Mammary epithelial cell (primary cell): ENCODE measurements at regions not wholly inside any gene's neighbourhood (a gene's known extent, or its start where the extent isn't known, plus 50 kb on each side); places are given as distances from the start of the nearest gene placed in this dataset.

Experiments
- EZH2 ChIP-seq: IDR thresholded peaks from 2 replicates; pipeline ENCODE4 v1.6.1; 2012; ENCODE audit warnings: low read length, inconsistent platforms, borderline replicate concordance
- TF ChIP-seq, protein P1 (sequence below), 2 donors: IDR thresholded peaks in 1 of 2; conservative IDR thresholded peaks in 1 of 2; 2 replicates each; pipeline ENCODE4 v1.5.1; 2011 to 2012; ENCODE audit warnings: inconsistent platforms in 2 of 2, low read length in 2 of 2, mild to moderate bottlenecking in 2 of 2, control low read depth in 1 of 2, low read depth in 1 of 2; ENCODE audit not compliant: insufficient read depth in 1 of 2; ENCODE audit errors: extremely low read depth in 1 of 2

DNA sequence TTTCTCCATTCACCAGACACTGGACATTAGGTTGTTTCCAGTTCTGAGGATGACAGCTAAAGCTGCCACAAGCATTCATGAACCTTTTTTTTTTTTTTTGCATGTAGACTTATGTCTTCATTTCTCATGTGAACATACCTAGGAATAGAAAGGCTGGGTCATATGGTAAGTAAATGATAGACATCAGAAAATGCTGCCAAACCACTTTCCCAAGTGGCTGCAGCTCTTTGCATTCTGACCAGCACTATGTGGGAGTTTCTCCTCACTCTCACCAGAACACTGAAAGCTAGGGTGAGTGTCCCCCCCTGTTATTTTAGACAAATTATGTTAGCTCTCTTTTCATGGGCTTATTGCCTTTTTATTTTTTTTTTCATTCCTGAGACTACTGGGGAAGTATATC is 197.5 kb downstream of the OTOR start:
- TF ChIP-seq, protein P1, sequence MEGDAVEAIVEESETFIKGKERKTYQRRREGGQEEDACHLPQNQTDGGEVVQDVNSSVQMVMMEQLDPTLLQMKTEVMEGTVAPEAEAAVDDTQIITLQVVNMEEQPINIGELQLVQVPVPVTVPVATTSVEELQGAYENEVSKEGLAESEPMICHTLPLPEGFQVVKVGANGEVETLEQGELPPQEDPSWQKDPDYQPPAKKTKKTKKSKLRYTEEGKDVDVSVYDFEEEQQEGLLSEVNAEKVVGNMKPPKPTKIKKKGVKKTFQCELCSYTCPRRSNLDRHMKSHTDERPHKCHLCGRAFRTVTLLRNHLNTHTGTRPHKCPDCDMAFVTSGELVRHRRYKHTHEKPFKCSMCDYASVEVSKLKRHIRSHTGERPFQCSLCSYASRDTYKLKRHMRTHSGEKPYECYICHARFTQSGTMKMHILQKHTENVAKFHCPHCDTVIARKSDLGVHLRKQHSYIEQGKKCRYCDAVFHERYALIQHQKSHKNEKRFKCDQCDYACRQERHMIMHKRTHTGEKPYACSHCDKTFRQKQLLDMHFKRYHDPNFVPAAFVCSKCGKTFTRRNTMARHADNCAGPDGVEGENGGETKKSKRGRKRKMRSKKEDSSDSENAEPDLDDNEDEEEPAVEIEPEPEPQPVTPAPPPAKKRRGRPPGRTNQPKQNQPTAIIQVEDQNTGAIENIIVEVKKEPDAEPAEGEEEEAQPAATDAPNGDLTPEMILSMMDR (conservative IDR thresholded peaks at IDR 0.05 in 1 of 2, IDR thresholded peaks at IDR 0.05 in 1 of 2; ENCODE audit: extremely low read depth in 1 of 2, insufficient read depth in 1 of 2, low read depth in 1 of 2, low read length in 2 of 2) = no peak
- TF ChIP-seq EZH2 = no peak
